C4-2B (cell line): ENCODE measurements at regions not wholly inside any gene's neighbourhood (a gene's known extent, or its start where the extent isn't known, plus 50 kb on each side); places are given as distances from the start of the nearest gene placed in this dataset.

Experiments
- CTCF ChIP-seq: fragments of 450-650 bp; conservative IDR thresholded peaks from 2 replicates; pipeline ENCODE4 v1.5.1; 2017; ENCODE audit warnings: mild to moderate bottlenecking
- ZFX ChIP-seq: fragments of 450-650 bp; IDR thresholded peaks from 2 replicates; pipeline ENCODE4 v1.6.1; 2017

- TF ChIP-seq CTCF = no peak
- TF ChIP-seq ZFX = no peak
Measured at GRCh38 chr6:147128056-147128455, 76.2 kb upstream of the STXBP5 start.
